Epithelial cell of esophagus (primary cell): ENCODE measurements at regions not wholly inside any gene's neighbourhood (a gene's known extent, or its start where the extent isn't known, plus 50 kb on each side); places are given as distances from the start of the nearest gene placed in this dataset.

ENCODE experiments used
- DNase-seq: peaks from one replicate; pipeline ENCODE4 v3.0.0; 2010; ENCODE audit warnings: low read depth
- H3K4me3 ChIP-seq: 2 replicates; pipeline ENCODE4 v1.5.1; 2011; ENCODE audit warnings: mild to moderate bottlenecking, low read length, control low read depth
- CTCF ChIP-seq: IDR thresholded peaks from 2 replicates; pipeline ENCODE4 v1.5.1; 2011; ENCODE audit warnings: low read depth, mild to moderate bottlenecking, low read length, control low read depth, inconsistent platforms; ENCODE audit not compliant: insufficient read depth; ENCODE audit errors: missing control alignments

GRCh38 chr2:195029804-195030654, 627.0 kb upstream of the SLC39A10 start:
- no peak overlapping the region for H3K4me3 ChIP-seq
- peak; percentile 8 for DNase-seq
- no peak for TF ChIP-seq CTCF

GRCh38 chr2:195027947-195028346, 629.1 kb upstream of the SLC39A10 start:
- no peak overlapping the region for H3K4me3 ChIP-seq
- TF ChIP-seq CTCF = no peak
- no peak for DNase-seq

- H3K4me3 ChIP-seq = no peak overlapping the region
- no peak for TF ChIP-seq CTCF
- peak; percentile 10 for DNase-seq
These were observed 630.8 kb upstream of the SLC39A10 start for GRCh38 chr2:195026261-195026660.

GRCh38 chr2:195022508-195022830, 634.6 kb upstream of the SLC39A10 start:
- no peak for DNase-seq
- no peak overlapping the region for H3K4me3 ChIP-seq
- no peak for TF ChIP-seq CTCF

- no peak for TF ChIP-seq CTCF
- H3K4me3 ChIP-seq = no peak overlapping the region
- DNase-seq = no peak
These were observed 635.1 kb upstream of the SLC39A10 start for GRCh38 chr2:195021711-195022507.

GRCh38 chr2:195018462-195018861, 638.6 kb upstream of the SLC39A10 start:
- no peak overlapping the region for H3K4me3 ChIP-seq
- no peak for TF ChIP-seq CTCF
- no peak for DNase-seq
